H9 (cell line): ENCODE measurements at regions not wholly inside any gene's neighbourhood (a gene's known extent, or its start where the extent isn't known, plus 50 kb on each side); places are given as distances from the start of the nearest gene placed in this dataset.

Source experiments
- DNase-seq: peaks from one replicate; pipeline ENCODE4 v3.0.0-alpha.2; 2017
- H2AFZ ChIP-seq: one replicate; pipeline ENCODE4 v1.6.1; 2013; ENCODE audit warnings: mild to moderate bottlenecking, low read length, control low read depth, moderate library complexity
- H2AK5ac ChIP-seq: 2 replicates; pipeline ENCODE4 v1.6.1; 2013; ENCODE audit warnings: low read length, control low read depth, mixed read lengths; ENCODE audit not compliant: insufficient read length
- H2BK120ac ChIP-seq: one replicate; pipeline ENCODE4 v1.6.1; 2013; ENCODE audit warnings: low read depth, mild to moderate bottlenecking, low read length, control low read depth, inconsistent platforms; ENCODE audit not compliant: poor library complexity, severe bottlenecking
- H2BK12ac ChIP-seq: 2 replicates; pipeline ENCODE4 v1.6.1; 2013; ENCODE audit warnings: low read length, control low read depth, mixed read lengths, low read depth; ENCODE audit not compliant: insufficient read length
- H2BK15ac ChIP-seq: 2 replicates; pipeline ENCODE4 v1.6.1; 2013; ENCODE audit warnings: low read depth, low read length, control low read depth
- H2BK20ac ChIP-seq: one replicate; pipeline ENCODE4 v1.6.1; 2013; ENCODE audit warnings: low read depth, mild to moderate bottlenecking, low read length, control low read depth, inconsistent platforms; ENCODE audit not compliant: poor library complexity, severe bottlenecking
- H2BK5ac ChIP-seq: 2 replicates; pipeline ENCODE4 v1.6.1; 2013; ENCODE audit warnings: low read length, control low read depth, mixed read lengths; ENCODE audit not compliant: insufficient read length
- H3K14ac ChIP-seq: 2 replicates; pipeline ENCODE4 v1.6.1; 2013; ENCODE audit warnings: low read length, control low read depth; ENCODE audit not compliant: insufficient read depth
- H3K18ac ChIP-seq: 2 replicates; pipeline ENCODE4 v1.6.1; 2013; ENCODE audit warnings: low read depth, mild to moderate bottlenecking, mixed read lengths, low read length, control low read depth; ENCODE audit not compliant: insufficient read length
- H3K23ac ChIP-seq: 2 replicates; pipeline ENCODE4 v1.6.1; 2013; ENCODE audit warnings: low read length, control low read depth, mixed read lengths, low read depth; ENCODE audit not compliant: insufficient read length
- H3K23me2 ChIP-seq: 2 replicates; pipeline ENCODE4 v1.6.1; 2013; ENCODE audit warnings: low read depth, mild to moderate bottlenecking, mixed read lengths, low read length, control low read depth; ENCODE audit not compliant: insufficient read length, poor library complexity, severe bottlenecking
- H3K27ac ChIP-seq: 2 replicates; pipeline ENCODE4 v1.5.1; 2013; ENCODE audit warnings: low read length, control low read depth, mixed read lengths, low read depth; ENCODE audit not compliant: insufficient read length
- H3K27me3 ChIP-seq: 2 replicates; pipeline ENCODE4 v1.6.1; 2013; ENCODE audit warnings: low read length, control low read depth, inconsistent platforms; ENCODE audit not compliant: insufficient read depth
- H3K4ac ChIP-seq: 2 replicates; pipeline ENCODE4 v1.6.1; 2013; ENCODE audit warnings: low read depth, mild to moderate bottlenecking, control low read depth, inconsistent platforms, low read length, moderate library complexity
- H3K4me1 ChIP-seq: 2 replicates; pipeline ENCODE4 v1.6.1; 2013; ENCODE audit warnings: low read length, control low read depth, inconsistent platforms; ENCODE audit not compliant: insufficient read depth
- H3K4me2 ChIP-seq: 2 replicates; pipeline ENCODE4 v1.6.1; 2013; ENCODE audit warnings: low read length, control low read depth, mixed read lengths; ENCODE audit not compliant: insufficient read length, insufficient read depth
- H3K56ac ChIP-seq: 2 replicates; pipeline ENCODE4 v1.6.1; 2013; ENCODE audit warnings: low read depth, mild to moderate bottlenecking, mixed read lengths, low read length, control low read depth; ENCODE audit not compliant: insufficient read length
- H3K79me1 ChIP-seq: 2 replicates; pipeline ENCODE4 v1.6.1; 2013; ENCODE audit warnings: low read depth, mild to moderate bottlenecking, moderate library complexity, low read length, control low read depth, inconsistent platforms; ENCODE audit not compliant: insufficient read depth, poor library complexity, severe bottlenecking
- H3K79me2 ChIP-seq: 2 replicates; pipeline ENCODE4 v1.6.1; 2013; ENCODE audit warnings: low read length, control low read depth, inconsistent platforms; ENCODE audit not compliant: insufficient read depth
- H3K9ac ChIP-seq: 2 replicates; pipeline ENCODE4 v1.6.1; 2013; ENCODE audit warnings: low read length, control low read depth, mixed read lengths; ENCODE audit not compliant: insufficient read length; ENCODE audit errors: extremely low read depth
- H3K9me3 ChIP-seq: one replicate; pipeline ENCODE4 v1.6.1; 2013; ENCODE audit warnings: low read depth, low read length, inconsistent platforms; ENCODE audit not compliant: control insufficient read depth
- H3T11ph ChIP-seq: one replicate; pipeline ENCODE4 v1.6.1; 2013; ENCODE audit warnings: mild to moderate bottlenecking, low read length, control low read depth, inconsistent platforms
- H4K20me1 ChIP-seq: one replicate; pipeline ENCODE4 v1.6.1; 2013; ENCODE audit not compliant: control insufficient read depth, insufficient read length, insufficient read depth
- H4K5ac ChIP-seq: 2 replicates; pipeline ENCODE4 v1.6.1; 2013; ENCODE audit warnings: low read depth, mild to moderate bottlenecking, mixed read lengths, low read length, control low read depth; ENCODE audit not compliant: insufficient read length
- H4K8ac ChIP-seq: replicated peaks from 2 replicates; pipeline ENCODE4 v1.6.1; 2013; ENCODE audit warnings: low read length, control low read depth, mixed read lengths, low read depth; ENCODE audit not compliant: insufficient read length
- H4K91ac ChIP-seq: 2 replicates; pipeline ENCODE4 v1.6.1; 2013; ENCODE audit warnings: low read depth, mild to moderate bottlenecking, moderate library complexity, mixed read lengths, low read length, control low read depth; ENCODE audit not compliant: insufficient read length
- H3K27ac Mint-ChIP-seq, 3 experiments: 2 replicates in 2 of 3; 3 replicates in 1 of 3; pipeline ENCODE4 v1.8.0; 2020 to 2021; ENCODE audit warnings: mixed read lengths in 3 of 3, mild to moderate bottlenecking in 1 of 3, moderate library complexity in 1 of 3
- H3K27me3 Mint-ChIP-seq: 2 replicates; pipeline ENCODE4 v1.8.0; 2021; ENCODE audit warnings: low read depth, mild to moderate bottlenecking, moderate library complexity, mixed read lengths
- H3K36me3 Mint-ChIP-seq, 3 experiments: 2 replicates in 2 of 3; 3 replicates in 1 of 3; pipeline ENCODE4 v1.8.0; 2020 to 2021; ENCODE audit warnings: low read depth in 3 of 3, mixed read lengths in 3 of 3; ENCODE audit not compliant: insufficient read depth in 1 of 3
- H3K4me1 Mint-ChIP-seq, 2 experiments: 2 replicates each; pipeline ENCODE4 v1.8.0; 2020; ENCODE audit warnings: mixed read lengths in 2 of 2
- H3K4me3 Mint-ChIP-seq, 2 experiments: 2 replicates in 1 of 2; 3 replicates in 1 of 2; pipeline ENCODE4 v1.8.0; 2020 to 2021; ENCODE audit warnings: mild to moderate bottlenecking in 2 of 2, mixed read lengths in 2 of 2, moderate library complexity in 1 of 2
- H3K9me3 Mint-ChIP-seq, 2 experiments: 2 replicates in 1 of 2; 3 replicates in 1 of 2; pipeline ENCODE4 v1.8.0; 2020; ENCODE audit warnings: mild to moderate bottlenecking in 2 of 2, mixed read lengths in 2 of 2, moderate library complexity in 1 of 2
- WGBS: extraction: QIAGEN DNeasy Blood & Tissue Kit; methylation state at CpG from one replicate; pipeline ENCODE4 v1.1.7; 2013; ENCODE audit warnings: missing lambda C conversion rate, low lambda C conversion rate, mixed read lengths; ENCODE audit not compliant: insufficient read length; ENCODE audit errors: extremely low coverage; 5-methylcytosine and 5-hydroxymethylcytosine counted together
- TF ChIP-seq, protein P1 (sequence below): fragments of 200-600 bp; sonication (generic); conservative IDR thresholded peaks from 3 replicates; pipeline ENCODE4 v1.8.0; 2021; ENCODE audit warnings: antibody characterized with exemption, mild to moderate bottlenecking

DNA sequence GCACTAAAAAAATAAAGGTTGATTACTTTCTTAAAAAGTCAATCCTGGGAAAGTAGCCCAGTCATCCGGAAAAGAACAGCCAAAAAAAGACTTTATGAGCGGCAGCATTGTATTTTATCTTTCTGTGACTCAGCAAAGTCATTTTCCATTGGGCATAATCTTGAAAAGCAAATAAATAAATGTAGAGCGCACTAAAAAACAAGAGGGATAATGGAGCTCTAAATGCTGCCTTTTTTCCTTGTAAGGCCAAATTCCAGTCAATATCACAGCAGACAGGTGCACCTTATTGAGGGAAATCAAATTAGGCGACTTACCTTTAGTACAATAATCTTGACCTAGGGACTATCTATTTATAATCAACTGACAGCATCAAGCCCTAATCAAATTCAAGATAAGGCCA is 266.8 kb downstream of the MTRR start:
- Histone ChIP-seq H3K9ac (no peak overlapping the region), H3K4me2 (no peak overlapping the region), H2AFZ (no peak overlapping the region), H4K91ac (no peak overlapping the region), H3K4me1 (no peaks in the 10 kb centered on the region), H2BK20ac (no peak overlapping the region), H3K79me1 (no peaks in the 10 kb centered on the region), H3K14ac (no peak overlapping the region), H3K27me3 (no peaks in the 10 kb centered on the region), H2BK15ac (no peak overlapping the region), H3T11ph (no peak overlapping the region), H3K79me2 (no peaks in the 10 kb centered on the region), H2AK5ac (no peak overlapping the region), H3K23ac (no peak overlapping the region), H3K9me3 (no peaks in the 10 kb centered on the region), H3K56ac (no peak overlapping the region), H3K18ac (no peak overlapping the region), H4K5ac (no peak overlapping the region), H3K4ac (no peak overlapping the region), H2BK12ac (no peak overlapping the region), H2BK5ac (no peak overlapping the region), H3K23me2 (no peaks in the 10 kb centered on the region), H2BK120ac (no peak overlapping the region), H4K20me1 (no peaks in the 10 kb centered on the region), H3K27ac (no peak overlapping the region), H4K8ac (no peak overlapping the region)
- H3K4me3 Mint-ChIP-seq: no peak overlapping the region
- no peaks in the 10 kb centered on the region for H3K4me1 Mint-ChIP-seq
- no peak overlapping the region for H3K27ac Mint-ChIP-seq
- TF ChIP-seq, protein P1, sequence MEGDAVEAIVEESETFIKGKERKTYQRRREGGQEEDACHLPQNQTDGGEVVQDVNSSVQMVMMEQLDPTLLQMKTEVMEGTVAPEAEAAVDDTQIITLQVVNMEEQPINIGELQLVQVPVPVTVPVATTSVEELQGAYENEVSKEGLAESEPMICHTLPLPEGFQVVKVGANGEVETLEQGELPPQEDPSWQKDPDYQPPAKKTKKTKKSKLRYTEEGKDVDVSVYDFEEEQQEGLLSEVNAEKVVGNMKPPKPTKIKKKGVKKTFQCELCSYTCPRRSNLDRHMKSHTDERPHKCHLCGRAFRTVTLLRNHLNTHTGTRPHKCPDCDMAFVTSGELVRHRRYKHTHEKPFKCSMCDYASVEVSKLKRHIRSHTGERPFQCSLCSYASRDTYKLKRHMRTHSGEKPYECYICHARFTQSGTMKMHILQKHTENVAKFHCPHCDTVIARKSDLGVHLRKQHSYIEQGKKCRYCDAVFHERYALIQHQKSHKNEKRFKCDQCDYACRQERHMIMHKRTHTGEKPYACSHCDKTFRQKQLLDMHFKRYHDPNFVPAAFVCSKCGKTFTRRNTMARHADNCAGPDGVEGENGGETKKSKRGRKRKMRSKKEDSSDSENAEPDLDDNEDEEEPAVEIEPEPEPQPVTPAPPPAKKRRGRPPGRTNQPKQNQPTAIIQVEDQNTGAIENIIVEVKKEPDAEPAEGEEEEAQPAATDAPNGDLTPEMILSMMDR: no peak
- DNase-seq: no peak
- H3K9me3 Mint-ChIP-seq: no peaks in the 10 kb centered on the region
- no CpG with 5 or more reads among the region's 4 CpGs for WGBS
- H3K36me3 Mint-ChIP-seq: no peaks in the 10 kb centered on the region
- H3K27me3 Mint-ChIP-seq: no peaks in the 10 kb centered on the region
